ENCODE measurements at regions not wholly inside any gene's neighbourhood (a gene's known extent, or its start where the extent isn't known, plus 50 kb on each side); places are given as distances from the start of the nearest gene placed in this dataset.

DNA sequence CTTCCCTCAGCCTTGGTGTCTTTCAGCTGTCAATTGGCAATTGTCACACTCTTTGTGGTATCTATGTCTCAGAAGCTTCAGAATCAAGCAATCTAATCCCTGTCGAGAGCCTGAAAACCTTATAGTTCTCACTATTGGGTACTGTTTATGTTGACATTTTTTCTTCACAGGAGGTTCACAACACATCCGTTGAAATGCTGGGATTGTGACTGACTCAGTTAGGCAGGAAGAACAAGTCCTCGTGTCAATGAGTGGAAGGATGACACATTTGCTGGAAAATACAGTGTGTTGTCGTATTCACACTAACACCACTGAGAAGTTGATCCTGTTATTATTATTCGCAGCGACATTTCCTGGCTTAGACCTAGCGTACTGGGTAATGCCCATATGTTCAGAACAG, 163.9 kb upstream of the CITED2 start:
- TF ChIP-seq, protein P1, sequence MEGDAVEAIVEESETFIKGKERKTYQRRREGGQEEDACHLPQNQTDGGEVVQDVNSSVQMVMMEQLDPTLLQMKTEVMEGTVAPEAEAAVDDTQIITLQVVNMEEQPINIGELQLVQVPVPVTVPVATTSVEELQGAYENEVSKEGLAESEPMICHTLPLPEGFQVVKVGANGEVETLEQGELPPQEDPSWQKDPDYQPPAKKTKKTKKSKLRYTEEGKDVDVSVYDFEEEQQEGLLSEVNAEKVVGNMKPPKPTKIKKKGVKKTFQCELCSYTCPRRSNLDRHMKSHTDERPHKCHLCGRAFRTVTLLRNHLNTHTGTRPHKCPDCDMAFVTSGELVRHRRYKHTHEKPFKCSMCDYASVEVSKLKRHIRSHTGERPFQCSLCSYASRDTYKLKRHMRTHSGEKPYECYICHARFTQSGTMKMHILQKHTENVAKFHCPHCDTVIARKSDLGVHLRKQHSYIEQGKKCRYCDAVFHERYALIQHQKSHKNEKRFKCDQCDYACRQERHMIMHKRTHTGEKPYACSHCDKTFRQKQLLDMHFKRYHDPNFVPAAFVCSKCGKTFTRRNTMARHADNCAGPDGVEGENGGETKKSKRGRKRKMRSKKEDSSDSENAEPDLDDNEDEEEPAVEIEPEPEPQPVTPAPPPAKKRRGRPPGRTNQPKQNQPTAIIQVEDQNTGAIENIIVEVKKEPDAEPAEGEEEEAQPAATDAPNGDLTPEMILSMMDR (IDR thresholded peaks at IDR 0.05; ENCODE audit: borderline replicate concordance, control extremely low read depth, extremely low read depth, insufficient read depth, missing control alignments), result no peak
- in situ Hi-C loops (cut with MboI; ENCODE audit: low sequenced_read_pairs, unreplicated experiment), result no loop called here
- no peak for DNase-seq (ENCODE audit: low spot score)

DNA sequence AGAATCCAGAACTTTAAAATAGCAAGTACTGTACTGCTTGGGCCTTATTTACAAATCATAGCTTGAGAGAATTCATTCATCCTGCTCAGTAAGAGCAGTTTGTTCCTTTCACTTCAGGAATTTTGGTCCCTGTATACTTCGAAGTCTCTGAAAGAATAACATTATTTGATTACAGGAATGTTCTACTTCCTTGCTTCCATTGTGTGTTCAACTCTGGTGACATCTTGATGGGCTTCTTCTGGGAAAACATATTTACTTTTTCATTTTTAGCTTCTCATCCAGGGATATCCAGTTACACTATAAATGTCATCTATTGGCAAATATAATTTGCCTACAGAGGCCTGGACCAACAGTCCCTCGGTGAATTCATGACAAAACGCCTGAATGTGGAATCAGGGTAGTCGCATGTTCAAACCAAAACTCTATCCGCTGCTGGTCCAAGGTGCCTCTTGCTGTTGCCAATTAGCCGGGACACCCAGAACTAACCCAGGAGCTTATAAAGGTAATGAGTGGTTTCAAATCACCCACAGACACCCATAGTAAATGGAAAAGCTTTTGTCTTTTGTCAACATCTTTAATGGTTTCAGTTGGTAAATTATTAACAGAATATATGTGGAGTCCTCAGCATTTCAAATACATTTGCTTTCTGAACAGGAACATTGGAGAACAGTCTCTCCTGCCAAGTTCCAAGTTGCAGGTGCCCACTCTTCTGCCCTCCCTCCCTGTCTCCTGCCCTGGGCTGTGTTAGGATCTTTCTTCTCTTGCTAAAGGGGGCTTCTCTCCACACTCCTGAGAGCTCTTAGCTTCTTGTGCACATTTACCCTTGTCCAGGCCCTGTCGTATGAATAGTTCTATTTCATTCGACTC, 162.5 kb upstream of the CITED2 start:
- TF ChIP-seq, protein P1 (IDR thresholded peaks at IDR 0.05; ENCODE audit: borderline replicate concordance, control extremely low read depth, extremely low read depth, insufficient read depth, missing control alignments), result no peak
- DNase-seq (ENCODE audit: low spot score), result no peak
- in situ Hi-C loops (cut with MboI; ENCODE audit: low sequenced_read_pairs, unreplicated experiment), result no loop called here

DNA sequence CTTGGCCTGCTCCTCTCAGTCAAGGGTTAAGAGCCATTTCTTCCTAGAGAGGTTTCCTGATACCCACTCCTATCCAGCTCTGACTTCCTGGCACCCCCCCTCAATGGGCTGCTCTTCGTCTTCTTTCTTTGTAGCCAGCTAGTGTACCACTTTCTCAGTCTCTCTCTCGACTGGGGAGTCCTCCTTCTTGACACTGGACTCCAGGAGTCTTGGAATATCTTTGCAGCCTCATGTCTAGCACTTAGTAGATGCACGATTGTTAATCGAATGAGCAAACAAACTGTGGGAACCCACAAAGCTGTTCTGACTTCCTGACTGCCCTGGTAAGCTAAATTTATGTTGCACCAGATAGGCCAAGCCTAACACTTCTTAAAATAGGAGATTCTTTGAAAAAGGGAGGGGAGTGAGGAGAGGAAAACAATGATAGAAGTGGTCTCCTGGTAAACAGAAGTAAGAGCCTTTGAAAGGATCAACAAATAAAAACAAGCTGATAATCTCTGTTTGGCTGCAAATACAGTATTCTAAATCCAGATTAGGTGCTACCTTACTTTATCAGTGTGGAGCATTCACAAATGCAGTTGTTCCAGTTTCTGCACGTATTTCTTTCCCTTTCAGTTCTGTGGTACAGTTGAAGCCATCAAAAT, 160.1 kb upstream of the CITED2 start:
- in situ Hi-C loops (cut with MboI; ENCODE audit: low sequenced_read_pairs, unreplicated experiment), result no loop called here
- TF ChIP-seq, protein P1 (IDR thresholded peaks at IDR 0.05; ENCODE audit: borderline replicate concordance, control extremely low read depth, extremely low read depth, insufficient read depth, missing control alignments), result no peak
- DNase-seq (ENCODE audit: low spot score), result no peak

DNA sequence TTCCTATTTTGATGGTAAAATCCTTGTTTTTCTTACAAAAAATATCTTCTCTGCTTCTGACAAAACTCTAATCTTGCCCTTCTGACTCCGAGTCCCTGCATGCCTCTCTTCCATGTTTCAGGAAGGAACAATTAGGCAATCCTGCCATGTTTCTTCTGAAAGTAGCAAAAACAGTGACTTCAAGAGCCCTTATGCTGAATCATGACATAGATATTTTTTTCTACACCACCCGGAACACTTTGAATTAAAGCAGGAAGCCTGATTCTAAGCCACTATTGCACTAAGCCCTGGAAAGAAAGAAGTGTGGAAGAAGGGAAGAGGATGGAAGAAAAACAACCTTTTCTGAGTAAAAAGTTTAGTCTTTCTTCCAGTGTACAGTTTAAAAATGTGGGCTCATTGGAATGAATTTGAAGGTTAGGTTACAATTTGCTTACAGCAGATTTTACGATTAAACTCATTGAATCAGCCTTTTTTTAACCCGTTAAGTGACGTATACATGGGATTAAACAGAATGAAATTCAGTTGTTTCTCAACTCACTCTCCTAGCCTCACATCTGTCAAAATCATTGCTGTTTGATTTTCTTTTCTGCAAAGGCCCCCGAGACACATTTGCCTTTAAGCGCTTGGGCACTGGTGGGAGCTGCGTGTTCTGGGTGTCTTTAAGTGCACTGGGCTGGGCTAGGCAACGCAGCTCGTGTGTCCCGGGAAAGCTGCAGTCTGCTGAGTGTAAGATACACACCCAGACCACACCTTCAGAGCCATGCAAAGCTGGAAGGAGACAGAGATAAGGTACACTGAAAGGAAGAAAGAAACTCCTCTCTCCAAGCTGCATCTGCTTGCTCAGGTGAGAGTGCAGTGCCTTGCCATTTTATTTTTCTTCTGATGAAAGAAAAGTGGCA, 159.4 kb upstream of the CITED2 start:
- in situ Hi-C loops (cut with MboI; ENCODE audit: low sequenced_read_pairs, unreplicated experiment), result no loop called here
- TF ChIP-seq, protein P1 (IDR thresholded peaks at IDR 0.05; ENCODE audit: borderline replicate concordance, control extremely low read depth, extremely low read depth, insufficient read depth, missing control alignments), result no peak
- DNase-seq (ENCODE audit: low spot score), result no peak

DNA sequence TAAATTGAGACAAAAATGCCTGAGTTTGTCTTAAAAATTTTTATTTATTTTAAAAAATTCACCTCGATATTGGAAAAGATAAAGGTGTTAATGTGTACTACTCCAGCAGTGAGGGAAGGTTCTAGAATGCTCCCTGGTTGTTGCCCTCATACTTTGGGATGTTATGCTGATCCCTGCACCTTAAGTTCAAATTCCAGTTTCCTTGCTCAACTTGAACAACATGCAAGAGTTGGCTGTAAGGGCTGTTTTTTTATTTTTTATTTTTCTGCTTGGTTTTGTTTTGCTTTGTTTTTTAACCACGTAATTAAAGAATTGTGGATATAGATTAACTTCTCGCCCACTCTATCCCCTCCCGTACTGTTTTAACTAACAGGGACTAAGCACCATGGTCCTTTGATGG, 158.7 kb upstream of the CITED2 start:
- TF ChIP-seq, protein P1 (IDR thresholded peaks at IDR 0.05; ENCODE audit: borderline replicate concordance, control extremely low read depth, extremely low read depth, insufficient read depth, missing control alignments), result no peak
- in situ Hi-C loops (cut with MboI; ENCODE audit: low sequenced_read_pairs, unreplicated experiment), result no loop called here
- DNase-seq (ENCODE audit: low spot score), result no peak
